ENCODE measurements at regions not wholly inside any gene's neighbourhood (a gene's known extent, or its start where the extent isn't known, plus 50 kb on each side); places are given as distances from the start of the nearest gene placed in this dataset.

GRCh38 chr13:59000770-59001169, 1163.0 kb downstream of the DIAPH3 start:
- TF ChIP-seq EZH2phosphoT487 (IDR thresholded peaks at IDR 0.05; ENCODE audit: low read depth, severe bottlenecking, unreplicated experiment) = no peak
- no peak for TF ChIP-seq CTCF (IDR thresholded peaks at IDR 0.05; ENCODE audit: poor library complexity)
- TF ChIP-seq EZH2 (IDR thresholded peaks at IDR 0.05; ENCODE audit: borderline replicate concordance) = no peak

Data from hepatocyte (in vitro differentiated cells).